ENCODE measurements at regions not wholly inside any gene's neighbourhood (a gene's known extent, or its start where the extent isn't known, plus 50 kb on each side); places are given as distances from the start of the nearest gene placed in this dataset.

- no peak overlapping the region for H3K4me3 ChIP-seq (replicated peaks; ENCODE audit: insufficient read depth, low read length)
- no peak for DNase-seq (ENCODE audit: low read depth in 1 of 2, low spot score in 1 of 2)
- H3K27me3 ChIP-seq (ENCODE audit: insufficient read depth, poor library complexity, severe bottlenecking), result peaks cover 7% of the 10 kb centered on the region
- H3K27ac ChIP-seq (replicated peaks), result no peak overlapping the region
- TF ChIP-seq REST (IDR thresholded peaks at IDR 0.05; ENCODE audit: insufficient replicate concordance, low read depth) (no peak), GABPA (IDR thresholded peaks at IDR 0.05; ENCODE audit: low read depth) (no peak), SPI1 (IDR thresholded peaks at IDR 0.05; ENCODE audit: borderline replicate concordance, low read depth) (no peak), CTCF (IDR thresholded peaks at IDR 0.05; ENCODE audit: insufficient read depth, low read length) (no peak), POLR2AphosphoS5 (IDR thresholded peaks at IDR 0.05; ENCODE audit: low read depth) (no peak)
These were observed 107.8 kb upstream of the SEC14L1 start for GRCh38 chr17:77032929-77033328.

GRCh38 chr17:77033892-77034404 lies 106.8 kb upstream of the SEC14L1 start:
- no peak overlapping the region for H3K4me3 ChIP-seq (replicated peaks; ENCODE audit: insufficient read depth, low read length)
- H3K27ac ChIP-seq (replicated peaks), result no peak overlapping the region
- no peak for DNase-seq (ENCODE audit: low read depth in 1 of 2, low spot score in 1 of 2)
- TF ChIP-seq POLR2AphosphoS5 (IDR thresholded peaks at IDR 0.05; ENCODE audit: low read depth), result no peak
- no peak for TF ChIP-seq REST (IDR thresholded peaks at IDR 0.05; ENCODE audit: insufficient replicate concordance, low read depth)
- TF ChIP-seq GABPA (IDR thresholded peaks at IDR 0.05; ENCODE audit: low read depth), result no peak
- no peak for TF ChIP-seq CTCF (IDR thresholded peaks at IDR 0.05; ENCODE audit: insufficient read depth, low read length)
- TF ChIP-seq SPI1 (IDR thresholded peaks at IDR 0.05; ENCODE audit: borderline replicate concordance, low read depth), result no peak
- H3K27me3 ChIP-seq (ENCODE audit: insufficient read depth, poor library complexity, severe bottlenecking), result peaks cover 7% of the 10 kb centered on the region

- H3K4me3 ChIP-seq (replicated peaks; ENCODE audit: insufficient read depth, low read length), result no peak overlapping the region
- H3K27me3 ChIP-seq (ENCODE audit: insufficient read depth, poor library complexity, severe bottlenecking), result peaks cover 7% of the 10 kb centered on the region
- no peak for DNase-seq (ENCODE audit: low read depth in 1 of 2, low spot score in 1 of 2)
- TF ChIP-seq REST (IDR thresholded peaks at IDR 0.05; ENCODE audit: insufficient replicate concordance, low read depth), result no peak
- TF ChIP-seq CTCF (IDR thresholded peaks at IDR 0.05; ENCODE audit: insufficient read depth, low read length), result no peak
- TF ChIP-seq SPI1 (IDR thresholded peaks at IDR 0.05; ENCODE audit: borderline replicate concordance, low read depth), result no peak
- TF ChIP-seq POLR2AphosphoS5 (IDR thresholded peaks at IDR 0.05; ENCODE audit: low read depth), result no peak
- TF ChIP-seq GABPA (IDR thresholded peaks at IDR 0.05; ENCODE audit: low read depth), result no peak
- no peak overlapping the region for H3K27ac ChIP-seq (replicated peaks)
These were observed 105.9 kb upstream of the SEC14L1 start for GRCh38 chr17:77034677-77035424.

All from HL-60 (cell line).